HEK293 (cell line): ENCODE measurements at regions not wholly inside any gene's neighbourhood (a gene's known extent, or its start where the extent isn't known, plus 50 kb on each side); places are given as distances from the start of the nearest gene placed in this dataset.

Experiments used
- CTCF ChIA-PET: fragments of 350-600 bp; formaldehyde crosslinking; extraction: SDS; loops from one replicate; lab custom pipeline; 2021; ENCODE audit warnings: antibody characterized with exemption; lab: Yijun Ruan, JAX
- POLR2A ChIA-PET: fragments of 300-600 bp; formaldehyde crosslinking; extraction: SDS; loops from one replicate; lab custom pipeline; 2020; ENCODE audit warnings: antibody characterized with exemption, inconsistent platforms; lab: Yijun Ruan, JAX
- H3K27ac ChIP-seq: fragments of 200-500 bp; sonication (Bioruptor generic); 2 replicates; pipeline ENCODE4 v1.5.1; 2014; ENCODE audit warnings: low read depth, low read length, control low read depth, inconsistent platforms; ENCODE audit errors: extremely low read depth
- H3K36me3 ChIP-seq, 2 experiments: fragments of 200-500 bp in 1 of 2; sonication (Bioruptor generic) in 1 of 2; 1 replicate in 1 of 2; 2 replicates in 1 of 2; pipeline ENCODE4 v1.5.1; 2014 to 2017; ENCODE audit warnings: inconsistent platforms in 2 of 2, low read length in 2 of 2; ENCODE audit not compliant: control insufficient read depth in 2 of 2, insufficient read depth in 1 of 2
- H3K4me1 ChIP-seq: fragments of 200-500 bp; sonication (Bioruptor generic); 2 replicates; pipeline ENCODE4 v1.5.1; 2014; ENCODE audit warnings: mild to moderate bottlenecking, low read length, inconsistent platforms; ENCODE audit not compliant: control insufficient read depth, insufficient read depth
- H3K4me3 ChIP-seq: 2 replicates; pipeline ENCODE4 v1.5.1; 2011; ENCODE audit warnings: low read depth, mild to moderate bottlenecking, control low read depth, low read length, moderate library complexity
- H3K9me3 ChIP-seq: fragments of 200-500 bp; sonication (Bioruptor generic); 2 replicates; pipeline ENCODE4 v1.5.1; 2014; ENCODE audit warnings: low read depth, low read length, inconsistent platforms; ENCODE audit not compliant: control insufficient read depth, insufficient read depth
- BCL11A ChIP-seq: fragments of 450-650 bp; formaldehyde crosslinking; IDR thresholded peaks from 2 replicates; pipeline ENCODE4 v1.5.1; 2016; ENCODE audit warnings: low read depth, missing biosample characterization, missing genetic modification characterization
- GLI4 ChIP-seq: fragments of 450-650 bp; formaldehyde crosslinking; IDR thresholded peaks from 2 replicates; pipeline ENCODE4 v1.5.1; 2016; ENCODE audit warnings: missing biosample characterization, missing genetic modification characterization
- GLIS1 ChIP-seq: fragments of 450-650 bp; formaldehyde crosslinking; IDR thresholded peaks from 2 replicates; pipeline ENCODE4 v1.5.1; 2016; ENCODE audit warnings: missing biosample characterization, missing genetic modification characterization
- KLF17 ChIP-seq: fragments of 450-650 bp; formaldehyde crosslinking; IDR thresholded peaks from 2 replicates; pipeline ENCODE4 v1.5.1; 2016; ENCODE audit warnings: missing biosample characterization, missing genetic modification characterization
- MYNN ChIP-seq: fragments of 450-650 bp; formaldehyde crosslinking; IDR thresholded peaks from 2 replicates; pipeline ENCODE4 v1.5.1; 2016; ENCODE audit warnings: missing biosample characterization, missing genetic modification characterization, borderline replicate concordance
- RBAK ChIP-seq: fragments of 450-650 bp; formaldehyde crosslinking; IDR thresholded peaks from 2 replicates; pipeline ENCODE4 v1.5.1; 2016; ENCODE audit warnings: missing biosample characterization, missing genetic modification characterization
- ZBTB7A ChIP-seq: fragments of 450-650 bp; formaldehyde crosslinking; IDR thresholded peaks from 2 replicates; pipeline ENCODE4 v1.5.1; 2016; ENCODE audit warnings: low read depth, missing biosample characterization, missing genetic modification characterization
- ZNF157 ChIP-seq: fragments of 450-650 bp; formaldehyde crosslinking; IDR thresholded peaks from 2 replicates; pipeline ENCODE4 v1.5.1; 2016; ENCODE audit warnings: missing biosample characterization, missing genetic modification characterization
- ZNF202 ChIP-seq: fragments of 450-650 bp; formaldehyde crosslinking; IDR thresholded peaks from 2 replicates; pipeline ENCODE4 v1.5.1; 2016; ENCODE audit warnings: missing biosample characterization, missing genetic modification characterization, borderline replicate concordance
- ZNF211 ChIP-seq: fragments of 450-650 bp; formaldehyde crosslinking; IDR thresholded peaks from 2 replicates; pipeline ENCODE4 v1.5.1; 2016; ENCODE audit warnings: low read depth, missing biosample characterization, missing genetic modification characterization
- ZNF335 ChIP-seq: fragments of 450-650 bp; formaldehyde crosslinking; conservative IDR thresholded peaks from 2 replicates; pipeline ENCODE4 v1.5.1; 2016; ENCODE audit warnings: missing biosample characterization, missing genetic modification characterization
- ZNF341 ChIP-seq: fragments of 450-650 bp; formaldehyde crosslinking; IDR thresholded peaks from 2 replicates; pipeline ENCODE4; 2016; ENCODE audit warnings: low read depth, missing biosample characterization, missing genetic modification characterization
- ZNF366 ChIP-seq: fragments of 450-650 bp; formaldehyde crosslinking; conservative IDR thresholded peaks from 2 replicates; pipeline ENCODE4 v1.5.1; 2016; ENCODE audit warnings: missing biosample characterization, missing genetic modification characterization
- ZNF426 ChIP-seq: fragments of 450-650 bp; formaldehyde crosslinking; IDR thresholded peaks from 2 replicates; pipeline ENCODE4 v1.5.1; 2017; ENCODE audit warnings: missing biosample characterization, missing genetic modification characterization, mild to moderate bottlenecking, inconsistent platforms, moderate library complexity
- ZNF433 ChIP-seq: fragments of 450-650 bp; formaldehyde crosslinking; IDR thresholded peaks from 2 replicates; pipeline ENCODE4 v1.5.1; 2016; ENCODE audit warnings: missing biosample characterization, missing genetic modification characterization, low read depth
- ZNF488 ChIP-seq: fragments of 450-650 bp; formaldehyde crosslinking; IDR thresholded peaks from 2 replicates; pipeline ENCODE4 v1.5.1; 2016; ENCODE audit warnings: missing biosample characterization, missing genetic modification characterization
- ZNF514 ChIP-seq: fragments of 450-650 bp; formaldehyde crosslinking; IDR thresholded peaks from 2 replicates; pipeline ENCODE4 v1.5.1; 2016; ENCODE audit warnings: missing biosample characterization, missing genetic modification characterization
- ZNF530 ChIP-seq: fragments of 450-650 bp; formaldehyde crosslinking; IDR thresholded peaks from 2 replicates; pipeline ENCODE4 v1.5.1; 2016; ENCODE audit warnings: low read depth, missing biosample characterization, missing genetic modification characterization
- ZNF548 ChIP-seq: fragments of 450-650 bp; formaldehyde crosslinking; IDR thresholded peaks from 2 replicates; pipeline ENCODE4 v1.5.1; 2016; ENCODE audit warnings: missing biosample characterization, missing genetic modification characterization
- ZNF558 ChIP-seq: fragments of 450-650 bp; formaldehyde crosslinking; IDR thresholded peaks from 2 replicates; pipeline ENCODE4 v1.5.1; 2016; ENCODE audit warnings: missing biosample characterization, missing genetic modification characterization
- ZNF623 ChIP-seq: fragments of 450-650 bp; formaldehyde crosslinking; IDR thresholded peaks from 2 replicates; pipeline ENCODE4 v1.5.1; 2016; ENCODE audit warnings: missing biosample characterization, missing genetic modification characterization
- ZNF660 ChIP-seq: fragments of 450-650 bp; IDR thresholded peaks from 2 replicates; pipeline ENCODE4 v1.5.1; 2018; ENCODE audit warnings: missing biosample characterization, mild to moderate bottlenecking, missing genetic modification characterization
- ZNF670 ChIP-seq: fragments of 450-650 bp; formaldehyde crosslinking; IDR thresholded peaks from 2 replicates; pipeline ENCODE4 v1.5.1; 2016; ENCODE audit warnings: missing biosample characterization, missing genetic modification characterization, low read depth
- ZNF701 ChIP-seq: fragments of 450-650 bp; formaldehyde crosslinking; IDR thresholded peaks from 2 replicates; pipeline ENCODE4 v1.5.1; 2016; ENCODE audit warnings: missing biosample characterization, missing genetic modification characterization
- ZNF776 ChIP-seq: fragments of 450-650 bp; formaldehyde crosslinking; IDR thresholded peaks from 2 replicates; pipeline ENCODE4 v1.5.0; 2017; ENCODE audit warnings: missing biosample characterization, missing genetic modification characterization, borderline replicate concordance
- ZNF830 ChIP-seq: fragments of 450-650 bp; IDR thresholded peaks from 2 replicates; pipeline ENCODE4 v1.5.0; 2018; ENCODE audit warnings: missing biosample characterization, missing genetic modification characterization, low read depth, mild to moderate bottlenecking, moderate library complexity

DNA sequence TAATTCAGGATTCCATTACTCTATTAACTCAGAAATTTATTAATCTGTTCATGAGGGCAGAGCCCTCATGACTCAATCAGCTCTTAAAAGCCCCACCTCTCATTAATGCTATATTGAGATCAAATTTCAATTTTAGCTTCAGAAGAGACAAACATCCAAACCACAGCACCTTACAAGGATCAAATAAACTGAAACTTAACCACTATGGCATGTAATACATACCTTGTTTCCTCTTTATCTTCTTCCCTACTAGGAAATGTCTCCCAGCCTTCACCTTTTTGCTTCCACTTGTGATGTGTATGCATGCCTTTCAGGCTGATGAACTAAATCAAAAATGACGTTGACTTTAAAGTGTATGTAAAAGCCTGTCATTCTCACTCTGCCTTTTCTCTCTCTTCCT lies 2121.3 kb downstream of the NCAM2 start:
- no peak overlapping the region for H3K27ac ChIP-seq
- no peak overlapping the region for H3K4me3 ChIP-seq
- H3K9me3 ChIP-seq, result no peaks in the 10 kb centered on the region; the same call in none of the 2 replicates
- POLR2A ChIA-PET, result no interaction called here
- CTCF ChIA-PET, result no interaction called here
- no peaks in the 10 kb centered on the region for H3K4me1 ChIP-seq
- TF ChIP-seq ZNF202 (tag by site-specific recombination) (no peak), ZNF211 (tag by site-specific recombination) (no peak), GLIS1 (tag by site-specific recombination) (no peak), RBAK (no peak), ZNF530 (tag by site-specific recombination) (no peak), ZNF701 (tag by site-specific recombination) (no peak), MYNN (tag by site-specific recombination) (no peak), ZNF558 (no peak)
- H3K36me3 ChIP-seq, result no peaks in the 10 kb centered on the region

DNA sequence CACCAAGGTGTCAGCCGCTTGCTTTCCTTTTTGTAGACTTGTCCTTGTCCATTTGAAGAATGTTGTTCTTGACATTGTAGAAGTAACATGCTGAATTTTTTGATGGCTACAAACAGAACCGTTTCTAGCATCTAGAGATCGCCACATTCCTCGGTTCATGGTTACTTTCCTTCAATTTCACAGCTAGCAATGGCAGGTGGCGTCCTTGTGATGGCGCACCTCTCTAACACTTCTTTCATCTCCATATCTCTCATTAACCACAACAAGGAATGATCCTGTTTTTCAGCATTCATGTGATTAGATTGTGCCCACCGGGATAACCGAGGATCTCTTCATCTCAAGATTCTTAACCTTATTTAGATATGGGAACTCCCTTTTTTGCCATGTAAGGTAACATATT lies 2129.8 kb downstream of the NCAM2 start:
- H3K36me3 ChIP-seq, result no peaks in the 10 kb centered on the region
- CTCF ChIA-PET, result no interaction called here
- no peak for TF ChIP-seq ZNF433 (tag by site-specific recombination)
- TF ChIP-seq ZNF548 (tag by site-specific recombination), result no peak
- no peak for TF ChIP-seq ZNF776
- TF ChIP-seq ZNF830 (tag by site-specific recombination), result no peak
- no peak for TF ChIP-seq ZNF341 (tag by site-specific recombination)
- TF ChIP-seq ZNF514 (tag by site-specific recombination), result no peak
- no peak for TF ChIP-seq ZBTB7A
- TF ChIP-seq ZNF660 (tag by site-specific recombination), result no peak
- no peak for TF ChIP-seq ZNF623 (tag by site-specific recombination)
- POLR2A ChIA-PET, result no interaction called here
- H3K4me1 ChIP-seq, result no peaks in the 10 kb centered on the region
- H3K4me3 ChIP-seq, result no peak overlapping the region
- no peak overlapping the region for H3K27ac ChIP-seq
- H3K9me3 ChIP-seq, result no peaks in the 10 kb centered on the region; the same call in none of the 2 replicates

- no peak overlapping the region for H3K27ac ChIP-seq
- no peak overlapping the region for H3K4me3 ChIP-seq
- no peaks in the 10 kb centered on the region for H3K4me1 ChIP-seq
- no peaks in the 10 kb centered on the region; the same call in none of the 2 replicates for H3K9me3 ChIP-seq
- POLR2A ChIA-PET, result no interaction called here
- TF ChIP-seq ZNF670 (tag by site-specific recombination), result no peak
- no peak for TF ChIP-seq BCL11A (tag by site-specific recombination)
- no peak for TF ChIP-seq ZNF157 (tag by site-specific recombination)
- no peak for TF ChIP-seq ZBTB7A
- no peak for TF ChIP-seq KLF17 (tag by site-specific recombination)
- TF ChIP-seq ZNF426, result no peak
- TF ChIP-seq ZNF335 (tag by site-specific recombination), result no peak
- TF ChIP-seq ZNF488 (tag by site-specific recombination), result no peak
- no peak for TF ChIP-seq ZNF366 (tag by site-specific recombination)
- no peak for TF ChIP-seq GLI4 (tag by site-specific recombination)
- TF ChIP-seq, all 188 proteins: peak for 0
- CTCF ChIA-PET, result interaction anchor here (0.6 kb wide), 1 partner anchor 311 kb away, joined by 3 read pairs; no protein-coding TSS in a partner anchor
- H3K36me3 ChIP-seq, result no peaks in the 10 kb centered on the region
Observed at GRCh38 chr21:23130308-23130707, 2132.1 kb downstream of the NCAM2 start.
